HG03457 (cell line): ENCODE measurements at regions not wholly inside any gene's neighbourhood (a gene's known extent, or its start where the extent isn't known, plus 50 kb on each side); places are given as distances from the start of the nearest gene placed in this dataset.
"Not testable (repeated sequence)": the region's sequence is repeated elsewhere in the genome, so short reads cannot be mapped to it uniquely, and the experiment has no call there.

Experiments used
- ATAC-seq: cut with Tn5 transposase; IDR thresholded peaks from one replicate; pipeline ENCODE4 v1.9.1; 2021; ENCODE audit warnings: moderate number of reproducible peaks; ENCODE audit not compliant: unreplicated experiment

DNA sequence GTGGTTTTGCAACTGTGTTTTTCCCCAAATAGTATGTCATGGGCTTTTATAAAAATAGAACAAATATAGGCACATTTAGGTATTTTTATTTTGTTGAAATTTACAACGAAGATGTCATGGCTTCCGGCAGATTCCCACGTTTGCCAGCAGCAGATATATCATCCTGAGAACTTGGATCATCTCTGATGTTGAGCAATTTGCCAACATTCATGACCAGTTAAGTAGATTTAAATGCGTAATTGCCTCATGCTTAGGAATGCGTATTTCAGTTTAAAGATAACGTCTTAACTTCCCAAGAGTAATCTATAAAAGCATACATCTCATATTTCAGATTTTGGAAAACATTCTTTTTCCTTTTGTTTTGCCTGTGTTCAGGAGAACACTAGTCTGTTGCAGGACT is 457.8 kb downstream of the QKI start:
- no peak for ATAC-seq

DNA sequence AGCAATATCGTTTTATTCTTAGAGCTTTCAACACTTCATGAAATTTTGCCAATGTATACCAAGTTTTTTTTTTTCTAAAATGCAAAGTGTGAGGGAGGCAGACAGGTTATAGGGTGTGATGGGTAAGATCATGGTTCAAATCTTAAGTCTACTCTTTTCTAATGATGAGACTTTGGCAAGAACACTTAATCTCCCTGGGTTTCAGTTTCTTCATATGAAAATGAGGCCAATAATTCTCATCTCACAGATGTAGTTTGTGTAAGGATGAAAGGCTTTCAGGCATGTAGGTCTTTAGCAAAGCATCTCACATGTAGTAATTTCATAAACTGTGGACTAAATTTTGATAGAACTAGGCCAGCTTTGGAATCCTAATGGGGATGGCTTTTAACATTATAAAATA is 457.1 kb downstream of the QKI start:
- ATAC-seq, result no peak

DNA sequence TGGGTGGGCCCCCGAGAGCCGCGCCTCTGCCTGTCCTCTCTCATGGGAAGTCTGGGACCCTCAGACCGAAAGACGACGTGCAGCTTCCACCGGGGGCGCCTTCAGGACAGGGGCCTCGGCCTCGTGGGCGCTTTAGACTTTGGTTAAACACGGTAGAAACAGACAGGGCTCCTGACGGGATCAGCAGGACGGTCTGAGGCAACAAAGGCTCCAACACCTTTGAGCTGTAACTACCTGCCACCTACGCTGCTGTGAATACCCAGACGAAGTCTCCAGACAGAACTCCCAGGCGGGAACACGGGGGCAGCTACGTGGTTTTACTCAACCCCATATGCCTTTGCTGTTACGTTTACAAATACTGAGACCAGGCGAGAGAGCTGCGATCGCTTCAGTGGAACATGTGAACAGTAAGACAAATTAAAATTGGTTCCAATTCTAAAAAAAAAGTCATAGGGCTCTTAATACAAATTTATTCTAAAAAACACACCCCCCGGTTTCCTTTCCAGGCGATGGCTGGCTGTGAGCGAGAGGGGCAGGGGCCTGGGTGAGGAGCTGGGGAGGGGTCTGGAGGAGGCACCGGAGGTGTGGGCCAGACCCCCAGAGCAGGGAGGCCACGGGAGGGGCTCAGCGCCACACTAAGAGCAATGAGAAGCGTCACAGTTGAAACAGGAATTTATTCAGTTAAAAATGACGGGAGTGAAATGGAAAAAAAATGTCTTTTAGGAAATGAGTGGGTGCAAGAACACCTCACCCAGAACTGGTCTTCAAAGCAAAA is 453.2 kb downstream of the QKI start:
- ATAC-seq, result no peak

DNA sequence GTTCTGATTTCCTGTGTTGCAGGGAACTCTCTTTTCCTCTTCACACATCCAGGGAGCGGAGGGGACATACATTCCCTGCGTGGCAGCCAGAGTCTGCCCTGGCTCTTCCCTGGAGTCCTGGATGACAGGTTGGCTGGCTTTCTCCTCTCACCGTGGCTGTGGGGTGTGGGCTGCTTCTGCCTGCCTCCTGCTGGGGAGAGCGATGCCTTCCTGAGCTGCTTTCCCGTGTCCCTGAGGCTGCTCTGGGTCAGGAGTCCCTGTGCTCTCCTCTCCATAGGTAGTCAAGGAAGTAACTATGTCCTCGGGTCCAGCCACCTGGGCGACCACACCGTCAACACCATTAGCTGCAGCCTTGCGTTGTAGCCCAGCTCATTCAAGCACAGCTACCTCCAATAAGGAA is 451.7 kb downstream of the QKI start:
- no peak for ATAC-seq

DNA sequence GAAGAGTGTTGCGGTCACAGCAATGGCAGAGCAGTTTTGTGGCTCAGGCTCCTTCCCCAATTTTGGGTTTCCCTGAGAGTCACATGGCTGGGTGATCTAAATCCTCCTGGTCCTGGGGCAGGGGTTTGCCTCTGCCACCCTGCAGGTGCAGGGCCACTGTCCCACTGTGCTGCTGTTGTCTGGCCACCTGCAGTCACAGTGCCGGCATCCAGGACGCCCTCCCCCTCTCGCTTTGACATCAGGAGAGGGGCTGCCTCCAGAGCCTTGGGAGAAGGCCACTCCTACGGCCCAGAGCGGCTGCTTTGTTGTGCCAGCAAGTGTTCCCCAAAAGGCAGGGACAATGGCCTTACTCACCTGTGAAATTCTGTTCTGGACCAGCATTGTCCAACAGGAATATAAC is 449.0 kb downstream of the QKI start:
- ATAC-seq, result no peak

DNA sequence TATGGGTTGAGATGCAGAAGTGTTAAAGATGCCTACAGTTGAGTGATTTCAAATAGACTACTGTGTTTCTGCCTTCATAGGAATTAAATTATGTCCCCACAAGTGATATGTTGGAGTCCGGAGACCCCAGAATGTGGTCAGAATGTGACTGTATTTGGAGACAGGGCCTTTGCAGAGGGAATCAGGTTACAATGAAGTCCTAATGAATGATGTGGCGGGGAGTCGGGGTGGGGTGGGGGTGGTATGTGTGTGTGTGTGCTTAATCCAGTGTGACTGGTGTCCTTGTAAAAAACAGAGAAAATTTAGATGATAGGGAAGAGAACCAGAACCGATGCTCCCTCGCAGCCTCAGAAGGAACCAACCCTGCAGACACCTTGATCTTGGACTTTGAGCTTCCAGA is 448.2 kb downstream of the QKI start:
- ATAC-seq, result no peak

DNA sequence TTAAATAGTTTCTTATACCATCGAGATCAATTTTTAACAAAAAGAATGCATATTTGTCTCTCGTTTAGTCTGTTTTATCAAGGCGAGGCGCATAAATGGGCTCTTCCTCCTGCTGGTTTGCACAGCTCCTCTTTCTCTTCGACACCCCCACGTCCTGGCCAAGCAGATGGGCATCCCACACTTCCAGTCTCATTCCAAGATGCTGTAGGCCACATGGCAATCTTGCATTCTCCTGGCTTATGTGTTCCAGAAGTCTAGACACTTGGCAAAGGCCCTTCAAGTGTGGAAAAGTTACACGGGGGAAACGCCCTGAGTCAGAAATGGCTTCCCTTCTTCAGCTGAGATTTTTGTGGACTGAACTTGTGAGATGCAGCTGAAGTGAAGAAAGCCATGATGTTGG is 447.1 kb downstream of the QKI start:
- ATAC-seq, result no peak

DNA sequence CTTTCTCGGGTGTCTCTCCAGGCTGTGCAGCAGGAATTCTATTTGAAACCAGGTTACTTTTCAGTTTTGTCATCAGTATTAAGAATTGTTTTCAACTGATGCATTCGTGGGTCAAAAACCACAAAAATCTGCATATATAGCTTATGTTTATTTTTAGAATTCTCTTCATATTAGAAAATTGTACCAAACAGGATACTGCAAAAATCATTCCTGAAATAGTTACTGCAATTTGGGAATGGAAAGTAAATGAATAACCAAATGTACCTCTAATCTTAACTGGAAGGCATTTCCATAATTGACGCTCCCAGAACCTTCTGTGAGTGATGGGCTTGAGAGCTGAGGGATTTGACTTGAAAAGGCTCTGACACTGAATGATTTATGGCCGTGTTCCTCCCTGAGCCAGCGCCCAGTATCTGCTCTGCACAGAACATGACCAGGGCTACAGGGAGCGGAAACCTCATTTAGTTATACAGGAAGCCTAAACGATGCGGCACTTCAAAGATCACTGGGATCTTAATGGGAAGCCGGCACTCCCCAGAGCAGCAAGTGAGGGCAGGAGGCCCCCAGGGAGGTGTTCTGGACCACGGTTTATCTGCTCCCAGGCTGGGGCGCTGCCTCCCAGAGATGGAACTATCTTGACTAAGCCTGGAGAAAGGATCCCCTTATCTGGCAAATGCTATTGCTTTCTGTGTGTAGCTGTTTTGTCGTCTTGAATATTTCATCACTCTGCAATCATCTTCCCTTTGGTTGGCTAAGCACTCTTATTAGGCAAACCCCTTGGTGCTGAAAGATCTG is 446.0 kb downstream of the QKI start:
- ATAC-seq, result no peak

DNA sequence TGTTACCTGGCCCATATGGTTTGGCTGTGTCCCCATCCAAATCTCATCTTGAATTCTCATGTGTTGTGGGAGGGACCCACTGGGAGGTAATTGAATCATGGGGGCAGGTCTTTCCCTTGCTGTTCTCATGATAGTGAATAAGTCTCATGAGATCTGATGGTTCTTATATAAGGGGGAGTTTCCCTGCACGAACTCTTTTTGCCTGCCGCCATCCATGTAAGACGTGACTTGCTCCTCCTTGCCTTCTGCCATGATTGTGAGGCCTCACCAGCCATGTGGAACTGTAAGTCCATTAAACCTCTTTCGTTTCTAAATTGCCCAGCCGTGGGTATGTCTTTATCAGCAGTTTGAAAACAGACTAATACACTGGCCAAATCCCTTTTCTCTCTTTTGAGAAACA is 444.4 kb downstream of the QKI start:
- not testable (repeated sequence) for ATAC-seq

DNA sequence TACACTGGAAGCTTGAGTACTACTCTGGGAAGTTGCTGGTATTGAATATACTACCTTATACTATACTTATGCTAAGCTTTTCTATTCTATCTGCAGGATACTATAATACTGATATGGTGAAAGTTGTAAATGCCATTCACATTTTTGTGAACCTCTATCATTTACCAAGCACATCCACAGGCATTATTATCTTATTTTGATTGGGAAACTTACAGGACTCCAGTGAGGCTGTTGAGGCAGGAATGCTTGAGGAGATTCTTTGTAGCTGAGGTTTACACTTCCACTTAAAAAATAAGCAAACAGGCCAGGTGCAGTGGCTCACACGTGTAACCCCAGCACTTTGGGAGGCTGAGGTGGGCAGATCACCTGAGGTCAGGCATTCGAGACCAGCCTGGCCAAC is 442.9 kb downstream of the QKI start:
- no peak for ATAC-seq

DNA sequence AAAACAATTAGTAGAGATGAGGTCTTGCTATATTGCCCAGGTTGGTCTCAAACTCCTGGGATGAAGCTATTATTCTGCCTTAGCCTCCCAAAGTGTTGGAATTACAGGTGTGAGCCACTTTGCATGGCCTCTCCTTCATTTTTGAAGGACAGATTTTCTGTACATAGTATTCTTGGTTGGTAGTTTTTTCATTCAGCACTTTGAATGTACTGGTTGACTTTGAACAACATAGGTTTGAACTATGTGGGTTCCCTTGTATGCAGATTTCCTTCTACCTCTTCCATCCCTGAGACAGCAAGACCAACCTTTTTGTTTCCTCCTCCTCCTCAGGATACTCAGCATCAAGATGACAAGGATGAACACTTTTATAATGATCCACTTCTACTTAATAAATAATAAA is 436.4 kb downstream of the QKI start:
- no peak for ATAC-seq

DNA sequence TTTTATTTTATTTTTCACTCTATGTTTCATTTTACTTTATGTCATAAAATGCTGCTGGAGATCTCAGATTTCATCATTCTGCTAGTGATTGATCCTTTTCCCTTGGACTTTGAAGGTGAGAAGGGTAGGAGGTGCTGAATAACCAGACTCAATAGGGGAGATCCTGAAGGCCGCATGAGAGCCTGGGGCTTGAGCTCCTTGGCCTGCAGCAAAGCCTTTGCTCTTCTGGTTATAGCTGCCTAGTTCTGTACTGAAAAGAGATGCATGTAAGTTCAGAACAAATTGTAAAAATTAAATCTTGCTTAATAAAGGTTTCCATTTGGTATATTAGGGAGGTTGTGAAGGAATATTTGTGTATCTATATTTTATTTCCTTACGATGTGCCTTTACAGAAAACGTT is 430.2 kb downstream of the QKI start:
- no peak for ATAC-seq

DNA sequence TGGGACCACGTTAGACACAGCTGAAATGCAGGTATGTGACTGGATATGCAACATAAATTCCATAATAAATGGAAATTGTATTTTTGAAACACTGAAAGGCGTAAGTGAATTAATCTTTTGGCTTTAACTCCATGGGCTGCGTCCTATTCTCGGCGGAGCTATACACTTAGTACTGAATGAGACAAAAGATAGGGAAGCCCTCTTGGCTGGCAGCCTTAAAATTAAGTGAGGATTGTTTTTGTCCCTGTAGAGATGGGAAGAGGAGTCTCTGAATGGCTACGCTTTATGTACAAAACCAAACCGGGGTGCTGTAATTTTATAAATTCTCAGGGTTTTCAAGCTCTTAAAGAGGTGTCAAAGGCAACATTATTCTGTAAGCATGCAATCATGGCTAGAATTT is 429.8 kb downstream of the QKI start:
- ATAC-seq, result no peak

DNA sequence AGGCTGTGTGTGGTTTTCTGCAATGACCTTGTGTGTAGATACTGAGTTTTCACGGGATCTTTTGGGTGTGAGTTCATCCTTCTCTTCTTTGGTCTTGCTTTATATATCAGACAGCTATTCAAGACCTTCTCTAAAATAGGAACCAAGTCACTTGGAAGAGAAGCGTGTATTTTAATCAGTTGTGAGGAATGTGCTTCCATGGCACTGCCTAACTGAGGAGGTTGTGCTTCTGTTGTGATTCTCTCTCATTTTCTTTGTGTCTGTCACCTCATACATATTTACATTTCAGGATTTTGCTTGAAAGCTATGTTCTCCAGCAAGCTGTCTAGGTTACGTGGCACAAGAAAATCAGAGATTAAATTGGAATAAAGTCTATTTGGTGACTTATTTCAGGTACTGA is 428.7 kb downstream of the QKI start:
- no peak for ATAC-seq

DNA sequence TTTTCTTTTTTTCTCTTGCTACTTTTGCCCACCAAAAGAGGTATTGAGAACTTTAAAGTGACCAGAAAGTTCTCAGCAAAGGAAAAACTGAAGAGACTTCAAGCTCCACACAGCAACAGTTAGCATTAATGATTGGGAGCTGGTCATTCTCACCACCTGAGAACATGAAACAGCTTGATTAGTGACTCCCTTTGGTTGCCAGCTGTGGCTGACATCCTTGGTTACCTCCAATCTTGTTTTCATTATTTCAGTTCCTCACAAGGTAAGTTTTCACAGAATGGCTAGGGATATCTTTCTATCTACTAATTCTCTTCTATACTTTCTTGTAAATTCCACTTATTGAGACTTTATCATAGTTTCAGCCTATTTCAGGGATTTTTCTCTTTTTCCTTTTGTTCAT is 427.9 kb downstream of the QKI start:
- no peak for ATAC-seq

DNA sequence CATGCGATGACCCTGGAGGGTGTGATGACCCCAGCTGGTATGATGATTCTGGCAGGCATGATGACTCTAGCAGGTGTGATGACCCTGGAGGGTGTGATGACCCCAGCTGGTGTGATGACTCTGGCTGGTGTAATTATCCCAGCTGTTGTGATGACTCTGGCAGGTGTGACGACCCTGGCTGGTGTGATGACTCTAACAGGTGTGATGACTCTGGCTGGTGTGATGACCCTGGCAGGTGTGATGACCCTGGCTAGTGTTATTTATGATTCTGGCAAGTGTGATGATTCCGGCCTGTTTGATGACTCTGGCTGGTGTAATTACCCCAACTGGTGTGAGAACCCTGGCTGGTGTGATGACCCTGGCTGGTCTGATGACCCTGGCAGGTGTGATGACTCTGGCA is 427.2 kb downstream of the QKI start:
- no peak for ATAC-seq

DNA sequence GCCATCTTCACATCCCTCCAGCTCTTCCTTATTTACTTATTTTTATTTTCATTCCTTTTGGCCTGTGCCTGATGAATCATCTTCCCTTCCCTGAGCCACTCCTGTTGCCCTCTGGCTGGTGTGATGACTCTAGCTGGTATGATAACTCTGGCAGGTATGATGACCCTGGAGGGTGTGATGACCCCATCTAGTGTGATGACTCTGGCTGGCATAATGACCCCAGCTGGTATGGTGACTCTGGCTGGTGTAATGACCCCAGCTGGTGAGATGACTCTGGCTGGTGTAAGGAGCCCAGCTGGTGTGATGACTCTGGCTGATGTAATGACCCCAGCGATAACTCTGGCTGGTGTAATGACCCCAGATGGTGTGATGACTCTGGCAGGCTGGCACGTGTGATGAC is 426.8 kb downstream of the QKI start:
- no peak for ATAC-seq

DNA sequence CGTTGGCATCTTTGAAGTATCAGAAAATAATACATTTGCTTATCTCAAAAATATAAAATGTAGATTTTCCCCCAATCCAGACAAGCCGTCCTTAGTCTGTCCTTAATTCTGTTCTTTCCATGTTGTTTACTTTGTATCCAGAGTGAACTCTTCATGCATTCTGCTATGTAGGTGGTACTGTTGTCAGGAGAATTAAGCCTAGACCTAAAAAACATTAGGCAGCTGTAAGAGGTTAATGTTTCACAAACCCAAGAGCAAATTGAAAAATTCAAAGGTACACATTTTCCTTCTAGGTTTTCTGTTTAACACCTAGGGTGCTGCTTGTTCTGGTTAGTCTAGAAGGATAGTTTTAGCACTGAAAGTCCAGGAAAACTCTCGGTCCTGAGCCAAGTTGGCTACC is 426.4 kb downstream of the QKI start:
- no peak for ATAC-seq

DNA sequence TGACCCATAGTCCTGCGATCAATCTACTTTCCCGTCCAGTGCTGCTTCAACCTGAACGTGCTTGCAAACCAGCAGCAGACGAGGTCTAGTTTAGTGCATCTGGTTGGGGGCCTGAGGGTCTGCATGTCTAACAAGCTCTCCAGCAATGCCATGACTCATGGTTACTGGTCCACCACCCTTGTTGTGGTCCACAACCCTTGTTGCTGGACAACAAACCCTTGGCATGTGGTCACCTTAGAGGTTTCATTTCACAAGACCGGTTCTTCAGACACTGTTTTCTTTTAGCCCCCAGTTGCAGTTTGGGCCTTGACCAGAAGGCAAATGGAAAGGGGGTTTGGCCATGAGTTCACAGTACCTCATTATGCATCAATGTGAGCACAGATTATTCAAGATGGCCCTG is 424.8 kb downstream of the QKI start:
- ATAC-seq, result no peak

DNA sequence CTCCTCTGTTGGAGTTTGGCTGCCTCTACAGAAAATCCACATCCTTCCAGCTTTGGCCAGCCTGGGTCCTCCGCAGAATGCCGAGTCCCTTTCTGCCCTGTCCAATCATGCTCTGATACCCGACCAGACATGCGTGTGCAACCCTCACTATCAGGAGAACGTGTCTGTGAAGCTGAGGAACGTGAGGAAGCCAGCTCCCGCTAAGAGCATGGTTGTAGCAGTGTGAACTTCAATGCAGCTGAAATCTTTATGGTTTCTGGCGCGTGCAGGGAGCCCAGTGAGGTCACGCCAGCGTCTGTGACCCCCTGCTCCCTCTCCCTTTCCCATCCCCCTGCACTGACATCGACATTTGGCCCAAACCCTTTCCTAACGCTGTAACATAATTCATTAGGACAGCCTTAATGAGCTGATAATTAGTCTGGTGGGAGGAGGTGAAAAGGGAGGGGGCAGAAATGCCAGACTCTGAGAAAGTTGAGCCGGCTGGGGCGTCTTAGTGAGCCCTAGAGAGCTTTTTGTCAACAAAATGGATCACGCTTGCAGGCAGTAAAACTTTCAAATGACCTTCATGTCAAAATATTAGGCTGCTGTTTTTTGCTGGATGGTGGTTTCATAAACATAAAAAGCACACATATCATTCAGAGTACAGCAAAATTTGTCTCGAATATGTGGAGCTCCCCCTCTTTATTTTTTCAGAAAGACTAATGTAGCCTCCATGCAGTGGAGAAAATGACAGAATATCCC is 423.3 kb downstream of the QKI start:
- no peak for ATAC-seq

DNA sequence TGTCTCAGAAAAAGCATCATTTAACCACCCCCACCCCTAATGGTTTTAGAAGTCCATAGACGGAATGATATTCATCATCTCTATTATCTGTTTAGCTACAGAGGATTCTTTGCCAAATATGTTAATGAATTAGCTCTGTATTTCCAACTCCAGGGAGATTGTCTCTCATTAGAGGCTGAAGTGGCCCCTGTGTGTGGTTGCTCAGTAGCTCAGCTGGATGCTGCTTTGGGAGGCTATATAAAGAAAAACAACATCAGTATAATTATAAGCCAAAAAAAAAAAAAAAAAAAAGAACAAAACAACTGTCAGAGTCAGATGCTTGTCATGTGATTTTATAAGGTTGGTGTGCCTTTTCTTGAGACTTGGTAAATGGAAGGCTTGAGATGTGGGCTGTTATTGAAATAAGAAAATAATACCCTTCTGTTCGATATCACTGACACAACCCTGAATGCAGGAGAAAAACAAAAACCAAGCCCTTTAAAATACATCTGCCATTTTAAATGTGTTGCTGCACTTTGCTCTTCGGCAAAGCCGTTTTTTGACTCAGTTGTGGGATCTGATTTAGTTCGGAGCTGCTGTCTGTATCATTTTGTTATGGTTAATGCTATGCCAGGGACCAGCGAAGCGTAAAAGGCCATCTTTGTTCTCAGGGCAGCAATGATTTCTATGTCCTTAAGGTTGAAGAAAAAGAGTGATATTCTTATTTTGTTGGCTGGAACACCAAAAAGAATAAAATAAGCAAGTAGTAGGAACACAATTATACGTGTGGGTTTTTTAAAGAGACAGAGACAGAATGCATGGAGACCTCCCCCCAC is 422.6 kb downstream of the QKI start:
- no peak for ATAC-seq
